ENCODE measurements at regions not wholly inside any gene's neighbourhood (a gene's known extent, or its start where the extent isn't known, plus 50 kb on each side); places are given as distances from the start of the nearest gene placed in this dataset.

DNA sequence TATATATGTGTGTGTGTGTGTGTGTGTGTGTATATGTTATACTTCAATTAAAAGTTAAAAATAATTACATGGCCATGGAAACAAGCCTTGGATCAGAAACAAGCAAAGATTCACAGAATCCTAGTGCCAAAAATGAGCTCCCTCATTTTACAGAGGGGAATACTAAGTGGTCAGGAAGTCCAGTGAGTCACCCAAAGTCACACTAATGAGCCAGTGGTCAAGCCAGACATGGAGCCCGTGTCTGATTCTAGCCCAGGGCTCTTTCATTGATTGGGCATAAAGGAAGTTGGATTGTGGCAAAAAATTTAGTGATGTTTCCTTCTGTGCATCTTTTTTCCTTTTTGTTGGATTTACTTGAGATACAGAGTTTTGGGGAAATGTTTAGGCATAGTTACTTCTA lies 152.5 kb upstream of the NPHP3 start:
- POLR2A ChIA-PET, result no interaction called here
- ATAC-seq (ENCODE audit: low read depth), result no peak
- Mint-ChIP-seq H3K27ac (no peak overlapping the region), H3K27me3 (peaks cover 7% of the 10 kb centered on the region), H3K4me1 (no peaks in the 10 kb centered on the region), H3K36me3 (no peaks in the 10 kb centered on the region), H3K4me3 (no peak overlapping the region), H3K9me3 (no peaks in the 10 kb centered on the region)
- no peak for DNase-seq

DNA sequence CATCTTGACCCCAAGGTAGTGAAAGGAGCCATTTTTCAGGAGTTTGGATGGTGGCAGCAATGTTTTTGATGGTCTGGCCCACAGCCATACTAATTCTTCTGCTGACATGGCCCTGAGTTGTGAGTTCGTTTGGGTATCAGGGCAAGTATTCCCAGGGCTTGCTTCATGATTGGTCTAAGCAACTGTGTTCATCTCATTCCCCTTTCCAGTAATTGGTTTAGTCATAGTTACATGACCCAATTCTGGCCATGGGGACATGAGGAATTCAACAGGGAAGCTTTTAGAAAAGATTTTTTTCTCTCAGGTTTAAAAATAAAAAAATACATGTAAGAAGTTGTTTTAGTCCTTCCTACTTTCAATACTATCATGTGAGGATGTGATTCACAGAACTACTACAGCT lies 150.5 kb upstream of the NPHP3 start:
- ATAC-seq (ENCODE audit: low read depth) (no peak), DNase-seq (no peak)
- no peak overlapping the region for H3K27ac Mint-ChIP-seq
- H3K36me3 Mint-ChIP-seq, result no peaks in the 10 kb centered on the region
- H3K9me3 Mint-ChIP-seq, result no peaks in the 10 kb centered on the region
- H3K4me1 Mint-ChIP-seq, result no peaks in the 10 kb centered on the region
- POLR2A ChIA-PET, result no interaction called here
- no peak overlapping the region for H3K4me3 Mint-ChIP-seq
- H3K27me3 Mint-ChIP-seq, result peaks cover 7% of the 10 kb centered on the region

DNA sequence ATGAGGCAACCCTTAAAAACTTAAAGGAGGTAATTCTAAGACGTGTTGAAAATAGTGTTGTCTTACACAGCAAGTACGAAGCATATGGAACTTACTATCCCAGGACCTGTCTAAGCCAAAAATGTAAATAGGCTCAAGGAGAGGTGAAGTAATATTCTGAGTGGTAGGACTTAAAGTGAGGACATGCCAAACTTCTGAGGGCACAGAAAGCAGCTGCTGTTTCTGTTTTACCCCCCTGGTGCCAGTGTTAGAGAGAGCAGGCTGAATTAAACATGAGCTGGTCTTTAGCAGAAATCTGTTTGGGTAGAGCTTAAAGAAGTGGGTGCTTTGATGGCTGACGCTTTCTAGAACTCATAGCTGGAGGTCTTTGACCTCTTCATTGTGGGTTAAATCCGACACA lies 149.7 kb upstream of the NPHP3 start:
- Mint-ChIP-seq H3K4me3 (no peak overlapping the region), H3K27ac (no peak overlapping the region), H3K4me1 (no peaks in the 10 kb centered on the region), H3K9me3 (no peaks in the 10 kb centered on the region), H3K36me3 (no peaks in the 10 kb centered on the region), H3K27me3 (peaks cover 6% of the 10 kb centered on the region)
- POLR2A ChIA-PET, result no interaction called here
- no peak for ATAC-seq (ENCODE audit: low read depth)
- no peak for DNase-seq

DNA sequence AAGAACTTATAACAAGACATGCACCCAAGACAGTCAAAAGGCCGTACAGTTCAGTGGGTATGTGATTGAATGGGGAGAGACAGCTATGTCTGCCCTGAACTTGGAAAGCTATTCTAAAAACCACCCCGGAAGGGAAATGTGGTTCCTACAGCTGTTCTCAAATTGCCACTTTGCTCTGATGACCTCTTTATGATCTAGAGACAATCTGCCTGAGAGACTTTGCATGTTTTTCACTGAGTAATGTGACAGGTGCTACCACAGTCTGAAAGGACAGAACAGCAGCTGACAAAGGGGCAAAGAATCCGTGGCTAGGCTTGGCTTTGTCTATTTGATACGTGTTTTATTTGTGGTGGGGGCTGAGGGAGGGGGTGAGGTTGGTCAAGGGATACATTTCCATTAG lies 148.3 kb upstream of the NPHP3 start:
- H3K4me3 Mint-ChIP-seq, result no peak overlapping the region
- ATAC-seq (ENCODE audit: low read depth) (no peak), DNase-seq (no peak)
- no peak overlapping the region for H3K27ac Mint-ChIP-seq
- peaks cover 4% of the 10 kb centered on the region for H3K27me3 Mint-ChIP-seq
- no peaks in the 10 kb centered on the region for H3K4me1 Mint-ChIP-seq
- POLR2A ChIA-PET, result no interaction called here
- no peaks in the 10 kb centered on the region for H3K9me3 Mint-ChIP-seq
- H3K36me3 Mint-ChIP-seq, result no peaks in the 10 kb centered on the region

DNA sequence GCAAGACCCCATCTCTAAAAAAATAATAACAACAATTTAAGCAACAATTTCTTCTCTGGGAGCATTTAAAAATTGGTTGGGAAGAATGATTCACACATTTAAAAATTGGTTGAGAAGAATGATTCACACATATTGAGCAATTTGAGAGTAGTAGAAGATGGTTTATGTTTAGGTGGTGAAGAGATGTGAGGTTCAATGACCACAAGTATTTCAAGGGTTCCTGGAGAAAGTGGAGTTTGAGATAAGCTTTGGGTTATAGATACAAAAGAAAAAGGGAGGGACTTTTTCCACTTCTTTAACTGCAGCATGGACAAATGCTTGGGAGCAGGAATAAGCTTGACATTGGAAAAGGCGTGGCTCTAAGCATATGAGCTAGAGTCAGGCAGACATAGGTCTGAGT lies 145.7 kb upstream of the NPHP3 start:
- ATAC-seq (ENCODE audit: low read depth) (no peak), DNase-seq (no peak)
- H3K27ac Mint-ChIP-seq, result no peak overlapping the region
- POLR2A ChIA-PET, result no interaction called here
- peaks cover 10% of the 10 kb centered on the region for H3K27me3 Mint-ChIP-seq
- no peak overlapping the region for H3K4me3 Mint-ChIP-seq
- no peaks in the 10 kb centered on the region for H3K4me1 Mint-ChIP-seq
- H3K9me3 Mint-ChIP-seq, result no peaks in the 10 kb centered on the region
- no peaks in the 10 kb centered on the region for H3K36me3 Mint-ChIP-seq

DNA sequence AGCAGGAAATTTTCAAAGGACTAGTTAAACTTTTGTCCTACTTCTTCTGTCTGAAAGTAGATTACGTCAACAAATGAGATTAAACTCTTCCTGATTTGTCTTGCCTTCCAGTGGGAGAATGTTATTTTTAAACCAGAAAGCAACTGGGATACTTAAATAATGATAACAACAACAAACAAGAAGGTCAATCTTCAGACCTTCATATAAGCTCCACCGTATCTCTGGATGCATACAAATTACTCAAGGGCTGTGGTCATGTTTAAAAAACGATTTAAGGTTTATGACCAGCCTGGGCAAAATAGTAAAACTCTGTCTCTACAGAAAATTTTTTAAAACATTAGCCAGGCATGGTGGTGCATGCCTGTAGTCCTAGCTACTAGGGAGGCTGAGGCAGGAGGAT lies 145.3 kb upstream of the NPHP3 start:
- POLR2A ChIA-PET, result no interaction called here
- Mint-ChIP-seq H3K9me3 (no peaks in the 10 kb centered on the region), H3K36me3 (no peaks in the 10 kb centered on the region), H3K27me3 (peaks cover 10% of the 10 kb centered on the region), H3K4me3 (no peak overlapping the region), H3K4me1 (no peaks in the 10 kb centered on the region), H3K27ac (no peak overlapping the region)
- ATAC-seq (ENCODE audit: low read depth) (no peak), DNase-seq (no peak)

DNA sequence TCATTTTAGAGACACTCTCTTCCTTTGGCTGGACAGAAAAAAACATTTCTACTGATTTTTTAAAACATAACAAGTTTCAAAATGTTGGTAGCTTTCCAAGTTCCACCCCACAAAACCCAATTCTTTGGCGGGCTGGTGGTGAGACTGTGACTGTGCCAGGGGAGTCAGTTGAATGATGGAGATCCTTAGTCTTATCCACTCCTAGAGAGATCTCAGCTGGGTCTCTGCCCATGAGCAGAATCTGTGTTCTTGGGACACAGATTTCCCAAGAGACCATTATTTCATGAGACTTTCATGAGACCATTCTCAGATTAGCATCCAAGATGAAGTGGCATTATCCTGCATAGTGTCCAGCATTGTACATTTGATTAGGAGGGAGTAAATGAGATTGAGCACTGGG lies 135.1 kb upstream of the NPHP3 start:
- no peak overlapping the region for H3K27ac Mint-ChIP-seq
- POLR2A ChIA-PET, result no interaction called here
- H3K36me3 Mint-ChIP-seq, result no peaks in the 10 kb centered on the region
- no peaks in the 10 kb centered on the region for H3K4me1 Mint-ChIP-seq
- ATAC-seq (ENCODE audit: low read depth) (no peak), DNase-seq (no peak)
- H3K4me3 Mint-ChIP-seq, result no peak overlapping the region
- no peaks in the 10 kb centered on the region for H3K9me3 Mint-ChIP-seq
- peaks cover 5% of the 10 kb centered on the region for H3K27me3 Mint-ChIP-seq

DNA sequence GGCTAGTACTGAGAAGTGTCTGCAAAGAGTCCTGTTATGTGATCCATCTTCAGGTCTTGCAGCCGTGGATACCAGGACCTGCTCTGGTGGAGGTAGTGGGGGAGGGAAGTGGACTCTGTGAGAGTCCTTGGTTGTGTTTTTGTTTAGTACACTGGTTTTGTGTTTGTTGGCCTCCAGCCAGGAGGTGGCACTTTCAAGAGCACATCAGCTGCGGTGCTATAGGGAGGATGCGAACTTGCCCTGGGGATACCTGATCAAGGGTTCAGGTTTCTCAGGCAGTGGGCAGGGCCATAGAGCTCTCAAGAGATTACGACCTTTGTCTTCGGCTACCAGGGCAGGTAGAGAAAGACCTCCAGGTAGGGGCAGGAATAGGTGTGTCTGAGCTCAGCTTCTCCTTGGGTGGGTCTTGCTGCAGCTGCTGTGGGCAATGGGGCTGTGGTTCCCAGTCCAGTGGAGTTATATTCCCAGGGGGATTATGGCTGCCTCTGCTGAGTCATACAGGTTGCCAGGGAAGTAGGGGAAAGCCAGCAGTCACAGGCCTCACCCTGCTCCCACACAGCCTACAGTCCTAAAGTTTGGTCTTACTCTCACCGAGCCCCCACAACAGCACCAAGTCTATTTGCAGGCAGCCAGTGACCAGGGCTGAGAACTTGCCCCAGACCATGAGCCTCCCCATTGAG lies 132.8 kb upstream of the NPHP3 start:
- no peaks in the 10 kb centered on the region for H3K9me3 Mint-ChIP-seq
- no peak overlapping the region for H3K4me3 Mint-ChIP-seq
- peaks cover 2% of the 10 kb centered on the region for H3K27me3 Mint-ChIP-seq
- ATAC-seq (ENCODE audit: low read depth) (no peak), DNase-seq (no peak)
- H3K27ac Mint-ChIP-seq, result no peak overlapping the region
- POLR2A ChIA-PET, result no interaction called here
- no peaks in the 10 kb centered on the region for H3K36me3 Mint-ChIP-seq
- H3K4me1 Mint-ChIP-seq, result no peaks in the 10 kb centered on the region

DNA sequence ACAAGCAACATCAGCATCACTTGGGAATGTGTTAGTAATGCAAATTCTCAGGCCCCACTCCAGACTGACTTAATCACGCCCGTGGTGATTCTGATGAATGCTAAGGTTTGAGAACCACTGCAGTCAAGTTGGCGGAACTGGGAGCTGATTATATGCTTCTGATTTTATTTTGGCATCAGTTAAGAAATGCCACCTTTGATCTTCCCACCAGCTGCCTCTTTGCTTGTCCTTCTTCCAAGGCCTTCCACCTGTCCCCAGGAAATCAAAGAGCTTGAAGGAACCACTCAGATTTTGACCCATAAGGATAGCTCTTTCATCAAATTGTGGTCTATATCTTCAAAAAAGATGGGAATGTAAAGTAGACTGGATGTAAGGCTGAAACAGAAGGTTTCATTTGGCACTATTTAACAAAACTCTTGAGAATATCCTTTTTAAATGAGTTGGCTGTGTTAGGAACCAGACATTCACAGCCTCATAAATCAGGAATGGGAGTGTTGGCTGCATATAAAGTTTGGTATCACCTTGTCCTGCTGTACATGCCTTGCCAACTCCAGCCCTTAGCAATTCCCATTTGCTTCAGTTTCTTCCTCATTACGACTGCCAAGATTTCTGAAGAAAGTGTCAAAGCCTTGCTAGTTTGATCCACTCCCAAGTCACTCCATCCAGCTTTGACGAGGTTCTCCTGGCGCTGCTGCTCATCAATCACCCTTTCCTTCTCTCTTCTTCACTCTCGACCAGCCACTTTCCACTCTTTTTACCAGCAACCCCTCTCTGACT lies 125.8 kb upstream of the NPHP3 start:
- ATAC-seq (ENCODE audit: low read depth) (no peak), DNase-seq (no peak)
- Mint-ChIP-seq H3K27me3 (peaks cover 4% of the 10 kb centered on the region), H3K36me3 (no peaks in the 10 kb centered on the region), H3K27ac (no peak overlapping the region), H3K4me1 (no peaks in the 10 kb centered on the region), H3K9me3 (no peaks in the 10 kb centered on the region), H3K4me3 (no peak overlapping the region)
- POLR2A ChIA-PET, result no interaction called here

DNA sequence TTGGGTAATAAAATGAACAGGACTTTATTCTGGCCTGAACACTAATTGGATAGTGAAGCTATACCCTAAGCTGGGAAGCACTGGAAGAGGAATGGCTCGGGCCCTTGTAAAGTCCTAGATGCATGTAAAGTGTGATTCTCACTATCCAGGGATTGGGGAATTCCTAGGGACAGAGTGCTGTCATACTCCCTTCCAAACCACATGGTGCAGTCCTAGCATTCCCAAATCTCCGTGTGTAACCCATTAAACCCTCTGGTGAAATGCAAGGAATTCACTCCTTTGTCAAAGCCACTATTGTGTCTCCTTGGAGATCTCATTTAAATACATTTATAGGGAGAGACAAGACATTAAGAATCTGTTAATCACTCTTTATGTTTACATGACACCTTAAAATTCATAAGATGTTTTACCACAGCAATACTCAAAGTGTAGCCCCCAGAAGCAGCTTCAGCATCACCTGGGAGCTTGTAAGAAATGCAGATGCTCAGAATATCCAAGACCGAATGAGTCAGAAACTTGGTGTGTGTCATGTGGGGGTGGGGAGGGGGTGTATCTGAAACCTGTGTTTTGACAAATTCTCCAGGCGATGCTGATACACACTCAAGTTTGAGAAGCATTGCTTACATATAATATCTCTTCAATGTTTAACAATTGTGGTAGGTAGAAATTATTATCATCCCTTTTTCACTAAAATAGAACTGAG lies 121.8 kb upstream of the NPHP3 start:
- no peaks in the 10 kb centered on the region for H3K9me3 Mint-ChIP-seq
- no peaks in the 10 kb centered on the region for H3K36me3 Mint-ChIP-seq
- DNase-seq (no peak), ATAC-seq (ENCODE audit: low read depth) (no peak)
- POLR2A ChIA-PET, result no interaction called here
- no peak overlapping the region for H3K4me3 Mint-ChIP-seq
- peaks cover 6% of the 10 kb centered on the region for H3K27me3 Mint-ChIP-seq
- H3K4me1 Mint-ChIP-seq, result no peaks in the 10 kb centered on the region
- H3K27ac Mint-ChIP-seq, result no peak overlapping the region

DNA sequence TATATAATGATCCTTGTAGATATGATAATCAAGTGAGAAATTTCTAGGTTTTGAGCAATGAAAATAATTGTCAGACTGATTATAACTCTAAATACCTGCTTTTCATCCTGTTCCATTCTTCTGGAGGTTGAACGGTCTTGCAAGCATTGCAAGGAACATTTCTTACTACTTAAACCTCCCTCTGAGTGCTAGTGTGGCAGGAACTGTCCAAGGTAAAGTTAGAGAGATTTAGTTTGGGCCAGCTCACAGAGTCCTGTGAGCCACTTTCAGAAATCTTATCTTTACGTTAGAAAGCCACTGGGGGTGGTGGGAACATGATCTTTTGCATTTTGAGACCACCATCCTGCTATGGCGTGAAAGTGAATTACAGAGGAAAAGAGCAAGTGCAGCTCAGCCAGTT lies 121.1 kb upstream of the NPHP3 start:
- H3K27ac Mint-ChIP-seq, result no peak overlapping the region
- peaks cover 3% of the 10 kb centered on the region for H3K27me3 Mint-ChIP-seq
- no peaks in the 10 kb centered on the region for H3K9me3 Mint-ChIP-seq
- H3K36me3 Mint-ChIP-seq, result no peaks in the 10 kb centered on the region
- no peak overlapping the region for H3K4me3 Mint-ChIP-seq
- DNase-seq (no peak), ATAC-seq (ENCODE audit: low read depth) (no peak)
- no peaks in the 10 kb centered on the region for H3K4me1 Mint-ChIP-seq
- POLR2A ChIA-PET, result no interaction called here

DNA sequence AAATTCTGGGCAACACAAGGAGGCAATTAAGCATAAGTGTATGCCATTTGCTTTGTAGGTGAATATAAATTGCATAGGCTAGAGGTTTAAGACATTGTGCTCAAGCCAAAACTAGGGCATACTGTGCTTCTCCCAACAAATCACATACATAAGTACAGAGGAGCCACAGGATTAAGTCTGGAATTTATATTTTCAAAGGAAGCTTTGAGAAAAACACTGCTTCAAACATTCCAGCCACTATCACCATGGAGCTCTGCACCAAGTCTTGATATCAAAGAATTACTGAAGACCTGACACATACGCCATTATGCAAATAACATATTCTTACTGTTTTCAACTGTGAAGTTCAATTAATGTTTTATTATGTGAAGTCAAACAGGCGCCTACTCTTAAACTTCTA lies 119.4 kb upstream of the NPHP3 start:
- no peak overlapping the region for H3K4me3 Mint-ChIP-seq
- DNase-seq, result no peak
- H3K27ac Mint-ChIP-seq, result no peak overlapping the region
- no peaks in the 10 kb centered on the region for H3K4me1 Mint-ChIP-seq
- H3K36me3 Mint-ChIP-seq, result no peaks in the 10 kb centered on the region
- POLR2A ChIA-PET, result no interaction called here
- no peaks in the 10 kb centered on the region for H3K9me3 Mint-ChIP-seq
- no peak for ATAC-seq (ENCODE audit: low read depth)
- H3K27me3 Mint-ChIP-seq, result peaks cover 3% of the 10 kb centered on the region

DNA sequence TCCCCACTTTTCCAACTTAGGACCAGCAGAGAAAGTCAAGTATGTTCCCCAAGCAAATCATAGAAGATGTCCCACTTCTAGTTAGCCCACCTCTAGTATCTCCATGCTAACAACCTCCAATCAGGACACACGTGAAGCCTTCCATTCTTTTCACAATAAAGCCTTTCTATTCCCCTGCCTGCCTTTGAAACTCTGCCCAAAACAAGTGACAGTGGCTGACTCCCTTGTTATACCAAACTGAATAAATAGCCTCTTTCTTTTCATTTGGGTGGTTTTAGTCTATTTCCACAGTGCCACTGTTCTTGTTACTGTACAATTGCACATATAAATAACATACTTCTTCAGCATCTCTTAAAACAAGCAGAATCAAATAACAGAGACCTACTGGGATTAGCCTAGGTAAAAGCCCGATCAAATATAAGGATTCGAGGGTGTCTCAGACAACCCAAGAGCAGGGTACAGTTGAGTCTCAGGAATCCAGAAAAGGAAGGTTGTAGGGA lies 118.0 kb upstream of the NPHP3 start:
- Mint-ChIP-seq H3K9me3 (no peaks in the 10 kb centered on the region), H3K4me1 (no peaks in the 10 kb centered on the region), H3K36me3 (no peaks in the 10 kb centered on the region), H3K4me3 (no peak overlapping the region), H3K27ac (no peak overlapping the region), H3K27me3 (peaks cover 8% of the 10 kb centered on the region)
- POLR2A ChIA-PET, result no interaction called here
- no peak for ATAC-seq (ENCODE audit: low read depth)
- no peak for DNase-seq

DNA sequence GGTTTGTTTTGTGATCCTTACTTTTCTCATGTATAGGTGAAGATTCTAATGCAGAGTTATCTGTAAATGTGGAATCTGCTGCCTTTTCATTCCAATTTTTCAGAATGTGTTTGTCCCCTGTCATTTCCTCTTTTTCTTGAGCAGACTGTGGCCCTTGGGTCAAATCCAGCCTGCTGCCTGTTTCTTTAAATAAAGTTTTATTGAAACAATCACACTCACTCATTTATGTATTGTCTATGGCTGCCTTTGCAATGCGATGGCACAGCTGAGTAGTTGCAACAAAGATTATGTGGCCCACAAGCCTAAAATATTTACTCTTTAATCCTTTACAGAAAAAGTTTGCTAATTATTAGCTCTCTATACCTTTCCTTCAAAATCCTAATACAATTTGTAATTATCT lies 116.3 kb upstream of the NPHP3 start:
- no peak for ATAC-seq (ENCODE audit: low read depth)
- no peaks in the 10 kb centered on the region for H3K9me3 Mint-ChIP-seq
- no peak overlapping the region for H3K27ac Mint-ChIP-seq

More for the DNA sequence above, 116.3 kb upstream of the NPHP3 start:
- H3K36me3 Mint-ChIP-seq, result no peaks in the 10 kb centered on the region
- POLR2A ChIA-PET, result no interaction called here
- no peak overlapping the region for H3K4me3 Mint-ChIP-seq
- H3K4me1 Mint-ChIP-seq, result no peaks in the 10 kb centered on the region
- DNase-seq, result no peak
- peaks cover 11% of the 10 kb centered on the region for H3K27me3 Mint-ChIP-seq

All from activated naive CD8-positive, alpha-beta T cell treated with anti-CD3 and anti-CD28 coated beads, Interleukin-2, amount 10 ng/mL, durations not matched to agents 7 days and 5 days (primary cell).